Trophoblast cell (in vitro differentiated cells and primary cell): ENCODE measurements at regions not wholly inside any gene's neighbourhood (a gene's known extent, or its start where the extent isn't known, plus 50 kb on each side); places are given as distances from the start of the nearest gene placed in this dataset.

ENCODE experiments used
- DNase-seq, 2 donors: peaks; one replicate each; pipeline ENCODE4 v3.0.0-alpha.2; 2016
- H2AFZ ChIP-seq: 2 replicates; pipeline ENCODE4 v1.6.1; 2013; ENCODE audit warnings: low read length, moderate library complexity, mild to moderate bottlenecking; ENCODE audit not compliant: insufficient read depth, poor library complexity
- H2AK5ac ChIP-seq: 2 replicates; pipeline ENCODE4 v1.6.1; 2013; ENCODE audit warnings: mild to moderate bottlenecking, low read length
- H2BK120ac ChIP-seq: 2 replicates; pipeline ENCODE4 v1.6.1; 2013; ENCODE audit warnings: low read length, mild to moderate bottlenecking, moderate library complexity; ENCODE audit not compliant: insufficient read depth, poor library complexity
- H2BK12ac ChIP-seq: 2 replicates; pipeline ENCODE4 v1.6.1; 2013; ENCODE audit warnings: mild to moderate bottlenecking, low read length, moderate library complexity
- H2BK5ac ChIP-seq: 2 replicates; pipeline ENCODE4 v1.6.1; 2013; ENCODE audit warnings: low read length, low read depth, moderate library complexity, mild to moderate bottlenecking; ENCODE audit not compliant: poor library complexity
- H3K14ac ChIP-seq: 2 replicates; pipeline ENCODE4 v1.6.1; 2013; ENCODE audit warnings: mild to moderate bottlenecking, low read length
- H3K18ac ChIP-seq: 2 replicates; pipeline ENCODE4 v1.6.1; 2013; ENCODE audit warnings: mild to moderate bottlenecking, low read length
- H3K23ac ChIP-seq: 2 replicates; pipeline ENCODE4 v1.6.1; 2013; ENCODE audit warnings: low read length
- H3K27ac ChIP-seq: 2 replicates; pipeline ENCODE4 v1.5.1; 2013; ENCODE audit warnings: low read depth, mild to moderate bottlenecking, inconsistent platforms, low read length, moderate library complexity
- H3K27me3 ChIP-seq: 2 replicates; pipeline ENCODE4 v1.6.1; 2013; ENCODE audit warnings: inconsistent platforms, mild to moderate bottlenecking, low read length, moderate library complexity; ENCODE audit not compliant: insufficient read depth
- H3K36me3 ChIP-seq, 2 experiments: 1 replicate in 1 of 2; 2 replicates in 1 of 2; pipeline ENCODE4 v1.6.1; 2013; ENCODE audit warnings: low read length in 2 of 2, mild to moderate bottlenecking in 2 of 2, moderate library complexity in 1 of 2; ENCODE audit not compliant: insufficient read depth in 2 of 2, control insufficient read depth in 1 of 2
- H3K4ac ChIP-seq: 2 replicates; pipeline ENCODE4 v1.6.1; 2013; ENCODE audit warnings: low read depth, mild to moderate bottlenecking, low read length, moderate library complexity
- H3K4me1 ChIP-seq, 2 experiments: 1 replicate in 1 of 2; 2 replicates in 1 of 2; pipeline ENCODE4 v1.6.1; 2013; ENCODE audit warnings: low read length in 2 of 2, mild to moderate bottlenecking in 2 of 2, moderate library complexity in 1 of 2; ENCODE audit not compliant: insufficient read depth in 2 of 2, control insufficient read depth in 1 of 2
- H3K4me2 ChIP-seq: 2 replicates; pipeline ENCODE4 v1.6.1; 2013; ENCODE audit warnings: inconsistent platforms, mild to moderate bottlenecking, low read length, moderate library complexity
- H3K4me3 ChIP-seq: 2 replicates; pipeline ENCODE4 v1.5.1; 2013; ENCODE audit warnings: mild to moderate bottlenecking, low read depth, low read length, inconsistent platforms
- H3K79me1 ChIP-seq: one replicate; pipeline ENCODE4 v1.6.1; 2013; ENCODE audit warnings: low read length
- H3K79me2 ChIP-seq: 2 replicates; pipeline ENCODE4 v1.6.1; 2013; ENCODE audit warnings: low read length, mild to moderate bottlenecking; ENCODE audit not compliant: control insufficient read depth, insufficient read depth, poor library complexity
- H3K9ac ChIP-seq: 2 replicates; pipeline ENCODE4 v1.6.1; 2013; ENCODE audit warnings: mild to moderate bottlenecking, low read length
- H3K9me3 ChIP-seq: 2 replicates; pipeline ENCODE4 v1.6.1; 2013; ENCODE audit warnings: low read depth, mild to moderate bottlenecking, control low read depth, inconsistent platforms, low read length; ENCODE audit not compliant: insufficient read depth
- H4K12ac ChIP-seq: 2 replicates; pipeline ENCODE4 v1.6.1; 2013; ENCODE audit warnings: low read depth, mild to moderate bottlenecking, low read length, moderate library complexity
- H4K8ac ChIP-seq: 2 replicates; pipeline ENCODE4 v1.6.1; 2013; ENCODE audit warnings: low read depth, mild to moderate bottlenecking, low read length, moderate library complexity
- H4K91ac ChIP-seq: one replicate; pipeline ENCODE4 v1.6.1; 2013; ENCODE audit warnings: low read depth, mild to moderate bottlenecking, low read length, moderate library complexity
- WGBS: extraction: QIAGEN DNeasy Blood & Tissue Kit; methylation state at CpG from one replicate; pipeline ENCODE4 v1.1.7; 2013; ENCODE audit warnings: missing lambda C conversion rate; ENCODE audit not compliant: insufficient read length, insufficient coverage; ENCODE audit errors: extremely low coverage; 5-methylcytosine and 5-hydroxymethylcytosine counted together

DNA sequence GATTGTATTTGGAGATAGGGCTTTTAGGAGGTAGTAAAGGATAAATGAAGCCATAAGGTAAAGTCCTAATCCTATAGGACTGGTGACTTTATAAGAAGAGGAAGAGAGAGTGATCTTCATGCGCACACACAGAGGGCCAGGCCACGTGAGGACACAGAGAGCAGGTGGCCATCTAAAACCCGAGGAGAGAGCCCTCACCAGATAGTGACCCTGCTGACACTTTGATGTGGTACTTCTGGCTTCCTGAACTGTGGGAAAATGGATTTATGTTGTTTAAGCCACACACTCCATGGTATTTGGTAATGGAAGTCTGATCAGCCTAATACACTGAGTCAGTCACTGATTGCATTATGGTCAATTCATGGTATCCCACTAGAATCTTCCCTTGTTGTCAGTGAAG, 164.9 kb upstream of the TAPT1 start:
- peaks cover 2% of the 10 kb centered on the region for H3K9me3 ChIP-seq
- no peak overlapping the region for H2BK5ac ChIP-seq
- no peaks in the 10 kb centered on the region for H3K27me3 ChIP-seq
- H3K79me1 ChIP-seq = no peaks in the 10 kb centered on the region
- no peak overlapping the region for H4K91ac ChIP-seq
- no CpG with 5 or more reads among the region's 3 CpGs for WGBS
- H2AFZ ChIP-seq = no peak overlapping the region
- H3K9ac ChIP-seq = no peak overlapping the region
- H3K79me2 ChIP-seq = no peaks in the 10 kb centered on the region
- no peak overlapping the region for H3K4me2 ChIP-seq
- no peak overlapping the region for H3K14ac ChIP-seq
- no peak overlapping the region for H2BK120ac ChIP-seq
- no peaks in the 10 kb centered on the region for H3K36me3 ChIP-seq
- no peak overlapping the region for H2BK12ac ChIP-seq
- no peak overlapping the region for H3K27ac ChIP-seq
- H2AK5ac ChIP-seq = no peak overlapping the region
- H3K18ac ChIP-seq = no peak overlapping the region
- no peaks in the 10 kb centered on the region for H3K4me1 ChIP-seq
- H3K23ac ChIP-seq = no peak overlapping the region
- no peak overlapping the region for H3K4me3 ChIP-seq
- H4K12ac ChIP-seq = no peak overlapping the region
- no peak overlapping the region for H4K8ac ChIP-seq
- H3K4ac ChIP-seq = no peak overlapping the region
- DNase-seq = no peak

- no peaks in the 10 kb centered on the region for H3K36me3 ChIP-seq
- no peak overlapping the region for H3K14ac ChIP-seq
- no peak overlapping the region for H3K4me3 ChIP-seq
- H3K79me1 ChIP-seq = no peaks in the 10 kb centered on the region
- H3K4me1 ChIP-seq = no peaks in the 10 kb centered on the region
- no peak overlapping the region for H4K8ac ChIP-seq
- H3K23ac ChIP-seq = no peak overlapping the region
- H2BK5ac ChIP-seq = no peak overlapping the region
- H3K18ac ChIP-seq = no peak overlapping the region
- no peak overlapping the region for H3K9ac ChIP-seq
- H3K79me2 ChIP-seq = no peaks in the 10 kb centered on the region
- H4K91ac ChIP-seq = no peak overlapping the region
- no peak overlapping the region for H3K4ac ChIP-seq
- H3K9me3 ChIP-seq = peaks cover 2% of the 10 kb centered on the region
- no peak overlapping the region for H3K4me2 ChIP-seq
- H4K12ac ChIP-seq = no peak overlapping the region
- no peak overlapping the region for H2AFZ ChIP-seq
- WGBS = no CpG with 5 or more reads among the region's 1 CpG
- H2AK5ac ChIP-seq = no peak overlapping the region
- H3K27ac ChIP-seq = no peak overlapping the region
- no peak overlapping the region for H2BK12ac ChIP-seq
- no peak for DNase-seq
- H2BK120ac ChIP-seq = no peak overlapping the region
- H3K27me3 ChIP-seq = no peaks in the 10 kb centered on the region
Measured at GRCh38 chr4:16387448-16387847, 161.2 kb upstream of the TAPT1 start.

- Histone ChIP-seq H2BK5ac (no peak overlapping the region), H2AK5ac (no peak overlapping the region)
- DNase-seq = no peak
Measured at GRCh38 chr4:16386711-16387320, 160.5 kb upstream of the TAPT1 start.

GRCh38 chr4:16384576-16384975, 158.3 kb upstream of the TAPT1 start:
- Histone ChIP-seq H3K4me2 (no peak overlapping the region), H3K23ac (no peak overlapping the region), H2AK5ac (no peak overlapping the region), H3K79me2 (no peaks in the 10 kb centered on the region), H3K27me3 (no peaks in the 10 kb centered on the region), H2BK120ac (no peak overlapping the region), H4K12ac (no peak overlapping the region), H3K9me3 (no peaks in the 10 kb centered on the region), H3K4me1 (no peaks in the 10 kb centered on the region), H3K36me3 (no peaks in the 10 kb centered on the region), H3K14ac (no peak overlapping the region), H3K9ac (no peak overlapping the region), H3K4me3 (no peak overlapping the region), H4K91ac (no peak overlapping the region), H2BK5ac (no peak overlapping the region), H3K79me1 (no peaks in the 10 kb centered on the region), H4K8ac (no peak overlapping the region), H3K4ac (no peak overlapping the region), H2BK12ac (no peak overlapping the region), H2AFZ (no peak overlapping the region), H3K18ac (no peak overlapping the region), H3K27ac (no peak overlapping the region)
- WGBS = no CpG with 5 or more reads among the region's 6 CpGs
- no peak for DNase-seq

More at GRCh38 chr4:16386711-16387320, 160.5 kb upstream of the TAPT1 start:
- H2BK120ac ChIP-seq = no peak overlapping the region
- H4K12ac ChIP-seq = no peak overlapping the region
- H3K36me3 ChIP-seq = no peaks in the 10 kb centered on the region
- no peak overlapping the region for H3K9ac ChIP-seq
- no peak overlapping the region for H3K14ac ChIP-seq
- H3K4ac ChIP-seq = no peak overlapping the region
- no peaks in the 10 kb centered on the region for H3K27me3 ChIP-seq
- no peak overlapping the region for H3K4me2 ChIP-seq
- no peak overlapping the region for H3K23ac ChIP-seq
- peaks cover 2% of the 10 kb centered on the region for H3K9me3 ChIP-seq
- no peak overlapping the region for H2AFZ ChIP-seq
- no peak overlapping the region for H3K27ac ChIP-seq
- H3K18ac ChIP-seq = no peak overlapping the region
- no peak overlapping the region for H2BK12ac ChIP-seq
- no peak overlapping the region for H3K4me3 ChIP-seq
- H4K91ac ChIP-seq = no peak overlapping the region
- no peak overlapping the region for H4K8ac ChIP-seq
- no peaks in the 10 kb centered on the region for H3K79me1 ChIP-seq
- H3K4me1 ChIP-seq = no peaks in the 10 kb centered on the region
- no peaks in the 10 kb centered on the region for H3K79me2 ChIP-seq
